K562 (cell line): ENCODE measurements at regions not wholly inside any gene's neighbourhood (a gene's known extent, or its start where the extent isn't known, plus 50 kb on each side); places are given as distances from the start of the nearest gene placed in this dataset.

ENCODE experiments used
- ATAC-seq: fragments of 200-7000 bp; cut with Tn5 transposase; 3 replicates; pipeline ENCODE4 v1.9.1; 2020; ENCODE audit warnings: moderate library complexity
- BruUV-seq: library from RNA; stranded (reverse); fragments of 400-500 nt; replicated peaks from 2 replicates; lab custom pipeline; 2021; lab: Mats Ljungman, UMichigan
- CTCF ChIA-PET: fragments of 300-600 bp; formaldehyde crosslinking; extraction: SDS; loops from one replicate; lab custom pipeline; 2021; ENCODE audit warnings: low intra/inter-chr PET ratio; lab: Yijun Ruan, JAX
- POLR2A ChIA-PET: fragments of 300-600, 350-650 bp; sonication (Branson Sonifier 250); formaldehyde crosslinking; extraction: SDS; loops from one replicate; lab custom pipeline; 2021; ENCODE audit warnings: antibody characterized with exemption, inconsistent platforms; lab: Yijun Ruan, JAX
- DNase-seq, 4 experiments: peaks; one replicate each; pipeline versions ENCODE4 v3.0.0 to v3.0.0-alpha.2; 2011 to 2018; ENCODE audit warnings: low spot score in 3 of 4, mixed read lengths in 3 of 4; ENCODE audit errors: extremely low read depth in 1 of 4
- FAIRE-seq: peaks from 2 replicates; lab custom pipeline; 2011; peaks lifted over from hg19 to GRCh38; lab: Jason Lieb, UNC
- H2AFZ ChIP-seq: 2 replicates; pipeline ENCODE4 v1.6.0; 2011; ENCODE audit warnings: low read depth, low read length, control low read depth, inconsistent platforms
- H3K27ac ChIP-seq: fragments of 200-600 bp; 3 replicates; pipeline ENCODE4 v1.8.0; 2011; ENCODE audit warnings: low read depth, mild to moderate bottlenecking, control low read depth, inconsistent platforms, low read length, moderate library complexity, mixed read lengths; ENCODE audit errors: extremely low read depth
- H3K27me3 ChIP-seq, 2 experiments: fragments of 300-600 bp in 1 of 2; 2 replicates in 1 of 2; 3 replicates in 1 of 2; pipeline versions ENCODE4 v1.6.0 to v1.8.0; 2011; ENCODE audit warnings: inconsistent platforms in 2 of 2, low read length in 2 of 2, mild to moderate bottlenecking in 1 of 2, mixed read lengths in 1 of 2, moderate library complexity in 1 of 2; ENCODE audit not compliant: control insufficient read depth in 2 of 2, insufficient read depth in 2 of 2
- H3K36me3 ChIP-seq: fragments of 300-600 bp; 3 replicates; pipeline ENCODE4 v1.8.0; 2011; ENCODE audit warnings: mild to moderate bottlenecking, low read length, inconsistent platforms; ENCODE audit not compliant: control insufficient read depth, insufficient read depth
- H3K4me1 ChIP-seq, 2 experiments: fragments of 200-600 bp in 1 of 2; replicated peaks in 1 of 2; 2 replicates in 1 of 2; 3 replicates in 1 of 2; pipeline versions ENCODE4 v1.5.1 to v1.8.0; 2011; ENCODE audit warnings: inconsistent platforms in 2 of 2, low read length in 2 of 2, mild to moderate bottlenecking in 1 of 2, mixed read lengths in 1 of 2, moderate library complexity in 1 of 2; ENCODE audit not compliant: control insufficient read depth in 2 of 2, insufficient read depth in 2 of 2
- H3K4me2 ChIP-seq: 2 replicates; pipeline ENCODE4 v1.6.1; 2011; ENCODE audit warnings: low read length, control low read depth, inconsistent platforms, mixed read lengths; ENCODE audit not compliant: insufficient read depth
- H3K4me3 ChIP-seq: fragments of 200-600 bp; sonication (generic), shearing (Covaris generic); 2 replicates; pipeline ENCODE4 v1.5.1; 2016; ENCODE audit warnings: control low read depth, inconsistent platforms
- H3K79me2 ChIP-seq: fragments of 200-600 bp; 3 replicates; pipeline ENCODE4 v1.8.0; 2011; ENCODE audit warnings: low read length, inconsistent platforms; ENCODE audit not compliant: control insufficient read depth, insufficient read depth
- H3K9ac ChIP-seq, 2 experiments: 2 replicates each; pipeline versions ENCODE4 v1.6.0 to v1.6.1; 2011; ENCODE audit warnings: low read depth in 2 of 2, low read length in 2 of 2, control low read depth in 1 of 2, inconsistent platforms in 1 of 2, mild to moderate bottlenecking in 1 of 2, mixed read lengths in 1 of 2; ENCODE audit not compliant: insufficient read depth in 1 of 2
- H3K9me1 ChIP-seq: one replicate; pipeline ENCODE4 v1.6.0; 2011; ENCODE audit warnings: inconsistent platforms, mild to moderate bottlenecking, low read length, moderate library complexity; ENCODE audit not compliant: control insufficient read depth, insufficient read depth
- H3K9me3 ChIP-seq: replicated peaks from 2 replicates; pipeline ENCODE4 v1.5.1; 2011; ENCODE audit warnings: low read depth, low read length, inconsistent platforms; ENCODE audit not compliant: control insufficient read depth, insufficient read depth
- H4K20me1 ChIP-seq: replicated peaks from 2 replicates; pipeline ENCODE4 v1.6.1; 2011; ENCODE audit warnings: low read length, inconsistent platforms, mixed read lengths; ENCODE audit not compliant: control insufficient read depth, insufficient read depth
- BDP1 ChIP-seq: IDR thresholded peaks from 3 replicates; pipeline ENCODE4 v1.6.1; 2011; ENCODE audit not compliant: insufficient read length, insufficient read depth
- BRD4 ChIP-seq: fragments of 200-600 bp; sonication (generic); IDR thresholded peaks from 2 replicates; pipeline ENCODE4 v1.6.1; 2017; ENCODE audit warnings: inconsistent platforms
- CC2D1A ChIP-seq: fragments of 450-650 bp; IDR thresholded peaks from 2 replicates; pipeline ENCODE4 v1.6.1; 2017; ENCODE audit warnings: mild to moderate bottlenecking
- E4F1 ChIP-seq: fragments of 250-450 bp; sonication (Bioruptor Pico); IDR thresholded peaks from 2 replicates; pipeline ENCODE4 v1.5.0; 2021; ENCODE audit warnings: mild to moderate bottlenecking, borderline replicate concordance
- ESRRA ChIP-seq: fragments of 450-650 bp; IDR thresholded peaks from 2 replicates; pipeline ENCODE4 v1.6.1; 2014; ENCODE audit warnings: low read depth, mild to moderate bottlenecking, moderate library complexity, borderline replicate concordance
- FOXM1 ChIP-seq, 2 experiments: fragments of 450-650 bp in 1 of 2; sonication (generic) in 1 of 2; formaldehyde crosslinking in 1 of 2; IDR thresholded peaks; 2 replicates each; pipeline versions ENCODE4 v1.6.1 to v1.9.0; 2017 to 2022; ENCODE audit warnings: low read depth in 2 of 2, mild to moderate bottlenecking in 2 of 2, missing genetic modification reagents in 1 of 2, moderate library complexity in 1 of 2
- MCM2 ChIP-seq: fragments of 450-650 bp; IDR thresholded peaks from 2 replicates; pipeline ENCODE4 v1.6.1; 2017; ENCODE audit warnings: low read depth, mild to moderate bottlenecking
- MITF ChIP-seq: IDR thresholded peaks from 2 replicates; pipeline ENCODE4 v1.6.1; 2014; ENCODE audit warnings: antibody characterized with exemption
- NR2C1 ChIP-seq, 2 experiments: fragments of 450-650 bp; IDR thresholded peaks; 2 replicates each; pipeline ENCODE4 v1.6.1; 2017; ENCODE audit warnings: mild to moderate bottlenecking in 2 of 2, antibody characterized with exemption in 1 of 2, inconsistent platforms in 1 of 2, missing compliant biosample characterization in 1 of 2, missing genetic modification characterization in 1 of 2
- PHF20 ChIP-seq: fragments of 450-650 bp; IDR thresholded peaks from 2 replicates; pipeline ENCODE4 v1.6.1; 2018; ENCODE audit not compliant: partially characterized antibody
- POLR2G ChIP-seq: fragments of 200-400 bp; formaldehyde crosslinking; IDR thresholded peaks from 2 replicates; pipeline ENCODE4 v1.6.1; 2017; ENCODE audit warnings: low read depth, mild to moderate bottlenecking, antibody characterized with exemption, low read length, moderate library complexity
- ZBTB1 ChIP-seq: sonication (generic); formaldehyde crosslinking; IDR thresholded peaks from 2 replicates; pipeline ENCODE4 v1.8.1; 2023; ENCODE audit warnings: missing genetic modification reagents, low read depth, mild to moderate bottlenecking, borderline replicate concordance
- ZFP36 ChIP-seq: fragments of 150-350 bp; IDR thresholded peaks from 2 replicates; pipeline ENCODE4 v1.6.1; 2018; ENCODE audit warnings: low read length, low read depth; ENCODE audit not compliant: partially characterized antibody
- ZKSCAN3 ChIP-seq: fragments of 250-450 bp; sonication (Bioruptor Pico); IDR thresholded peaks from 2 replicates; pipeline ENCODE4 v1.4.0; 2020
- ZNF592 ChIP-seq: fragments of 450-650 bp; IDR thresholded peaks from 2 replicates; pipeline ENCODE4 v1.6.1; 2017; ENCODE audit warnings: antibody characterized with exemption, mild to moderate bottlenecking
- WGBS: fragments of 100-300 bp; shearing (Covaris generic); methylation state at CpG from one replicate; pipeline ENCODE4 v1.1.6; 2016; ENCODE audit warnings: low coverage, mixed read lengths; ENCODE audit not compliant: insufficient coverage; ENCODE audit errors: missing lambda C conversion rate; 5-methylcytosine and 5-hydroxymethylcytosine counted together
- in situ Hi-C: fragments of 300-500 bp; cut with MboI; formaldehyde crosslinking; loops from 4 replicates; pipeline ENCODE4 v1.15.0; 2018; ENCODE audit warnings: inconsistent platforms, mixed read lengths
- intact Hi-C: fragments of 100-400 bp; cut with micrococcal nuclease; formaldehyde crosslinking; loops from 2 replicates; pipeline ENCODE4 v1.14.2; 2022

- Histone ChIP-seq H3K9ac (no peak overlapping the region), H3K79me2 (no peaks in the 10 kb centered on the region), H3K4me1 (no peaks in the 10 kb centered on the region), H3K36me3 (no peaks in the 10 kb centered on the region), H2AFZ (no peak overlapping the region), H3K27ac (no peak overlapping the region), H4K20me1 (no peaks in the 10 kb centered on the region), H3K9me3 (no peaks in the 10 kb centered on the region), H3K4me2 (no peak overlapping the region), H3K9me1 (no peaks in the 10 kb centered on the region), H3K27me3 (no peaks in the 10 kb centered on the region), H3K4me3 (no peak overlapping the region)
- in situ Hi-C loops = no loop called here
- no TSS peak for BruUV-seq
- ATAC-seq (no peak), DNase-seq (no peak), FAIRE-seq (no peak)
- CTCF ChIA-PET = no interaction called here
- WGBS = 0% methylated on average over 3 of the region's 3 CpGs
- POLR2A ChIA-PET = no interaction called here
- intact Hi-C loops = no loop called here
- no peak for TF ChIP-seq E4F1 (CRISPR knock-in tag)
- no peak for TF ChIP-seq BRD4
- no peak for TF ChIP-seq CC2D1A
- TF ChIP-seq ZBTB1 (CRISPR knock-in tag) = no peak
- TF ChIP-seq ZNF592 = no peak
- TF ChIP-seq ZFP36 = no peak
- TF ChIP-seq MITF = no peak
- no peak for TF ChIP-seq FOXM1 (IDR thresholded peaks at IDR 0.05; ENCODE audit: low read depth)
- no peak for TF ChIP-seq FOXM1 (CRISPR knock-in tag; IDR thresholded peaks at IDR 0.05; ENCODE audit: low read depth)
- no peak for TF ChIP-seq BDP1
- TF ChIP-seq POLR2G = no peak
- TF ChIP-seq PHF20 = no peak
- no peak for TF ChIP-seq MCM2
- no peak for TF ChIP-seq NR2C1 (IDR thresholded peaks at IDR 0.05)
- TF ChIP-seq NR2C1 (tag; IDR thresholded peaks at IDR 0.05) = no peak
- TF ChIP-seq ESRRA = no peak
- TF ChIP-seq ZKSCAN3 (CRISPR knock-in tag) = no peak
Observed at GRCh38 chr14:83269583-83269982, 1735.9 kb upstream of the SEL1L start.
